Coronary artery (tissue), 2 donors: ENCODE measurements at regions not wholly inside any gene's neighbourhood (a gene's known extent, or its start where the extent isn't known, plus 50 kb on each side); places are given as distances from the start of the nearest gene placed in this dataset.

Experiments
- DNase-seq: peaks from one replicate; pipeline ENCODE4 v3.0.0-alpha.2; 2017; ENCODE audit warnings: low spot score
- H3K27ac ChIP-seq, 2 donors: fragments of 200-600 bp; sonication (generic); one replicate each; pipeline ENCODE4 v1.5.1; 2016 to 2019
- H3K4me3 ChIP-seq: fragments of 200-600 bp; sonication (generic); 2 replicates; pipeline ENCODE4 v1.5.1; 2016; ENCODE audit warnings: mild to moderate bottlenecking, moderate library complexity
- TF ChIP-seq, protein P1 (sequence below): fragments of 200-600 bp; sonication (generic); IDR thresholded peaks from one replicate; pipeline ENCODE4 v1.5.1; 2019; ENCODE audit warnings: antibody characterized with exemption

DNA sequence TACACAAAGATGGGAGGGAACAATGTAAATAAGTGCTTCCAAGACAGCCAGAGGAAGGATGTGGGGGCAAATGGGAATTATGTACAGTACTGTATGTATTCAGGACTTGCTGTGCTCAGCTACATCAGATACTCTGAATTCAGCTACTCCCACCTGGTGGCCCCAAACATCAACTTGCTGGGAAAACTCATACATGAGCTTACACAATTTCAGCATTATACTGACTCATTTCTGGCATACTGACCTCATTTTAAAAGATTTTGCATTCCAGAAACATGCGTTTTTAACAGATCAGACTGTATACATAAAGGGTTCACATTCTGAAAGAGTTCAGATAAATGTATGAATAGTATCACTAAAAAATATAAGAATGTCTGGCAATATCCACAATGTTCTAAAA, 59.7 kb downstream of the GPX5 start:
- H3K4me3 ChIP-seq: no peak overlapping the region
- no peak overlapping the region for H3K27ac ChIP-seq
- DNase-seq: no peak
- TF ChIP-seq, protein P1, sequence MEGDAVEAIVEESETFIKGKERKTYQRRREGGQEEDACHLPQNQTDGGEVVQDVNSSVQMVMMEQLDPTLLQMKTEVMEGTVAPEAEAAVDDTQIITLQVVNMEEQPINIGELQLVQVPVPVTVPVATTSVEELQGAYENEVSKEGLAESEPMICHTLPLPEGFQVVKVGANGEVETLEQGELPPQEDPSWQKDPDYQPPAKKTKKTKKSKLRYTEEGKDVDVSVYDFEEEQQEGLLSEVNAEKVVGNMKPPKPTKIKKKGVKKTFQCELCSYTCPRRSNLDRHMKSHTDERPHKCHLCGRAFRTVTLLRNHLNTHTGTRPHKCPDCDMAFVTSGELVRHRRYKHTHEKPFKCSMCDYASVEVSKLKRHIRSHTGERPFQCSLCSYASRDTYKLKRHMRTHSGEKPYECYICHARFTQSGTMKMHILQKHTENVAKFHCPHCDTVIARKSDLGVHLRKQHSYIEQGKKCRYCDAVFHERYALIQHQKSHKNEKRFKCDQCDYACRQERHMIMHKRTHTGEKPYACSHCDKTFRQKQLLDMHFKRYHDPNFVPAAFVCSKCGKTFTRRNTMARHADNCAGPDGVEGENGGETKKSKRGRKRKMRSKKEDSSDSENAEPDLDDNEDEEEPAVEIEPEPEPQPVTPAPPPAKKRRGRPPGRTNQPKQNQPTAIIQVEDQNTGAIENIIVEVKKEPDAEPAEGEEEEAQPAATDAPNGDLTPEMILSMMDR: no peak

DNA sequence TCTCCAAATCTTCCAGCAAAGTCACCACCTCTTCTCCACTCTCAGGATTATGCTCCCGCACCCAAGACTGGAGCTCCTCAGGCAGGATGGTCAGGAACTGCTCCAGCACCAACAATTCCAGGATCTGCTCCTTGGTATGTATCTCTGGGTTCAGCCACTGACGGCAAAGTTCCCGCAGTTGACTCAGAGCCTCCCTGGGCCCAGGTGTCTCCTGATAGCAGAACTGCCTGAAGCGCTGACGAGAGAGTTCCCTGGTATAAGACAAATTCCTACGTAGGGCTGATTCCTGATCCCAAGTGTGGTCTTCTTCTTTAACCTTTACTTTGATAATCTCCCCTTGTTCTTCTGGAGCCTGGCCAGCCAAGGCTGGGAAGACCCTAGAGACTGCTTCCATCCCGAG, 60.6 kb downstream of the GPX5 start:
- TF ChIP-seq, protein P1: no peak
- no peak for DNase-seq
- H3K27ac ChIP-seq: no peak overlapping the region
- H3K4me3 ChIP-seq: peak overlapping the region; percentile 73

DNA sequence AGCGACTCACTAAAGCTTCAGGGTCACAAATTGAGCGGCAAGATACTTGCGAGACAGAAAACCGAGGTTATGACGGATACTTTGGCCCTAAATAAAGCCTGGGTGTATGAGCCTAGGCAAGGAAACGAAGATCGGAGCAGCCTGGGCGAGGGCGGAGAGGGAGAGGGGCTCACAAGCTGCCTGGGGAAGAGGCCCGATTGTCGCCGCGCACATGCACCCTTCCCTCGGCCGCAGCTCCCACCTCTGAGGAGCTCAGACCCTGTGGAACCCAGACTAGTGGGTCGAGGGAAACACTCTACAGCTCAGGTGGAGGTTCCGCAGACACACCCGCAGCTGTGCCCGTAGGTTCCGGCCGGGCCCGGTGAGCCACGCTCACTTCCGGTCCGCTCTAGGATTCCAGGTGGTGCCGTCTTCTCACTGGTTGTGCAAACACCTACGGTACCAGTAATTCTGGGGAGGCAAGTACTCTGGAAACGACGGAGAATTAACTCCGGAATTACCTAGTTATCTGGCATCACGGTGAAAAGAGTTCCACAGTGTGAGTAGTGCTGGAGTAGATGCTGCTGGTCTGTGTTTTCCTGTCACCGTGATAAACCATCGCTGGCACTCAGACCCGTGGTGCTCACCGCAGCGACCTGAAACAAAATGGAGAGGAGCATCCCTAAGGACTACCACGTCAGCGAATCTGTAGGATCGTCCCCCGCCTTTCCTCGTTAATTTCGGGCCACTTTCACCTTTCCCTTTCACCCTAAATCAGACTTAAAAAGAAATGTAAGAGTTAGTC, 61.5 kb downstream of the GPX5 start:
- H3K4me3 ChIP-seq: peak overlapping the region; percentile 73
- TF ChIP-seq, protein P1: no peak
- H3K27ac ChIP-seq: no peak overlapping the region
- no peak for DNase-seq

DNA sequence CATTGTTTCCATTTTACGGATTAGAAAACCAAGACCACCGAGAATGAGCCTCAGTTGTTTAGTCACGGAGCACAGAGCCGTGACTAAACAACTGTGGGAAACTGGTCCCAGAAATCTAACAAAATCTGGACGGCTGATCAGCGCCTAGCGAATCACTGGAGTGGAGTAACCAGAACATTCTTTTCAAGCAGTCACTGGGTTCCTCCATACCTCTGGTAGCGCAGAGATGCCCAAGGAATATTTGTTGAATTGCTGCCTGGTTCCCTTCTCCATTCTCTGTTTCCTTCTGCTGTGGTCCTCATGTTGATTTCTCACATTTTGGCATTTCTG, 62.0 kb downstream of the GPX5 start:
- peak overlapping the region; percentile 73 for H3K4me3 ChIP-seq
- no peak for DNase-seq
- TF ChIP-seq, protein P1: no peak
- no peak overlapping the region for H3K27ac ChIP-seq

DNA sequence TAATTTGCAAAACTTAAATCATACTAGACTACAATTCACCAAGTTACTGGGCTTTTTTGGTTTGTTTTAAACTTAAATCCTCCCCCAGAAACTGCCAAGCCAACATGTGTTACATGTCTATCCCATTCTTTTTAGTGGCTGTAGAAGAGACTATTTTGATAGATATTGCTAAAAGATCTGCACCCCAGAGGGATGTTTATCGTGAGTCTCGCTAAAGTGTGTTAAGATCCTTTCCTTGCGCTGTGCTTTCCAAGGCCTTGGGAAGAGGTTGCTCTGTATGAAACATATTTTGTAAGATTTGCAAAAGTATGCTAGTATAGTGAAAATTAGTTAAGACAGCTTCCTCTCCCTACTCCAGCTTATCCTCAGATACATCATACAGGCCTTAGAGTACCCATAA, 63.0 kb downstream of the GPX5 start:
- no peak for DNase-seq
- TF ChIP-seq, protein P1: no peak
- Histone ChIP-seq H3K27ac (no peak overlapping the region), H3K4me3 (peak overlapping the region; percentile 38)

DNA sequence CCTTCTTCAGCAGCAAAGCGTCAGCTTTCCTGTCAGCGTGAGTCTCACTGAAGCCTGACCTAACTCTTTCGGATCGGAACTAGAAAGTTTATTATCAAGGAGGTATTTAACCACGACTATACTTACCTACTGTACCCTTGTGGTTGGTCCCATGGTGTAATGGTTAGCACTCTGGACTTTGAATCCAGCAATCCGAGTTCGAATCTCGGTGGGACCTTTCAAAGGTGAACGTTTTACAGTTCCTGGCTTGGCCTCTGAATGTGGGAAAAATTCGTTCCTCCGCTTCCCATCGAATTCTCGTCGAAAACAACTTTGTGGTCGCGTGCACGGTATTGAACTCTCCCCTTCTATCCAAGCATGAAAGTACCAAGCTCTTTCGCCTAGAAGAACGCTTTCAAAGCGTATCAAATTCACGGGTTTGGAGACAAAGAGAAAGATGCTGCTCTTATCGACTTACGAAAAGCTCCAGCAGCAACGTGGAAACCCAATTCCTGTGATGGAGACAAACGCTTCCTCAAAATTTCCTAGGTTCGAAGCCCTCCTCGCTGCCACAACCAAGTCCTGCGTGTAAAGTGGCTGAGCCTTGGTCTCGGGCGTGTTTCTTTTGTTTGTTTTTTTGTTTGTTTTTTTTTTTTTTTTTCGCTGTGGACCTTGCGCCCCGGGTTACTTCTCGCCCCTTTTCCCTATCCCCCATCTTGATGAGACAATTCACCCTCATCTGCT, 63.7 kb downstream of the GPX5 start:
- H3K27ac ChIP-seq: no peak overlapping the region
- no peak for DNase-seq
- peak overlapping the region; percentile 38 for H3K4me3 ChIP-seq
- TF ChIP-seq, protein P1: no peak

DNA sequence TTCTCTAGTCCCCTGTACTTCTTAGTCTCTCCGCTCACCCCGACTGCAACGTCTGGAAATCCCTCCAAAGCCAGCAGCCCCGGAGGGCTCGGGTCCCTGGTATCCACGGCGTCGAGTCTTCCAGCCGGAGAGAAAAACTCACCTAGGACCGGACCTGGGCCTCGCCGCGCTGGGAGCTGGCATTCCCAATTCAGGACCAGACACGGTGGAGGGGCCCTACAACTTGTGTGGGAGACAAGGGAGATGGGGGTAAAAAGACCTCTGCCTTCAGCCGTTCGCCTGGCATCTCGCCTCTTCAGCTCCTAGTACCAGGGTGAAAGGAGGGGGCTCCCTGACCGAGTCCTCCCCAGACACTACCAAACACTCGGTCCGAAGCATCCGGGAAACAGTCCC, 64.3 kb downstream of the GPX5 start:
- DNase-seq: no peak
- TF ChIP-seq, protein P1: no peak
- Histone ChIP-seq H3K4me3 (no peak overlapping the region), H3K27ac (no peak overlapping the region)
